ENCODE measurements at regions not wholly inside any gene's neighbourhood (a gene's known extent, or its start where the extent isn't known, plus 50 kb on each side); places are given as distances from the start of the nearest gene placed in this dataset.

- H3K9me3 Mint-ChIP-seq (ENCODE audit: unreplicated experiment), result no peaks in the 10 kb centered on the region
- no peak overlapping the region for H3K27ac Mint-ChIP-seq (ENCODE audit: unreplicated experiment)
- no peak for TF ChIP-seq CTCF (IDR thresholded peaks at IDR 0.05)
Observed at GRCh38 chr7:17492437-17492836, 194.0 kb downstream of the AHR start.

GRCh38 chr7:17493446-17493845 lies 195.0 kb downstream of the AHR start:
- H3K36me3 Mint-ChIP-seq (ENCODE audit: unreplicated experiment), result no peaks in the 10 kb centered on the region
- no peak for TF ChIP-seq CTCF (IDR thresholded peaks at IDR 0.05)
- no peak overlapping the region for H3K27ac Mint-ChIP-seq (ENCODE audit: unreplicated experiment)
- peaks cover 35% of the 10 kb centered on the region for H3K4me1 Mint-ChIP-seq (ENCODE audit: unreplicated experiment)
- H3K27me3 Mint-ChIP-seq (ENCODE audit: unreplicated experiment), result no peaks in the 10 kb centered on the region
- no peaks in the 10 kb centered on the region for H3K9me3 Mint-ChIP-seq (ENCODE audit: unreplicated experiment)
- no peak for DNase-seq (ENCODE audit: extremely low spot score, unreplicated experiment)
- H3K4me3 Mint-ChIP-seq (ENCODE audit: unreplicated experiment), result no peak overlapping the region

More at GRCh38 chr7:17492437-17492836, 194.0 kb downstream of the AHR start:
- Mint-ChIP-seq H3K4me3 (ENCODE audit: unreplicated experiment) (no peak overlapping the region), H3K27me3 (ENCODE audit: unreplicated experiment) (no peaks in the 10 kb centered on the region), H3K4me1 (ENCODE audit: unreplicated experiment) (peaks cover 29% of the 10 kb centered on the region), H3K36me3 (ENCODE audit: unreplicated experiment) (no peaks in the 10 kb centered on the region)
- DNase-seq (ENCODE audit: extremely low spot score, unreplicated experiment), result no peak

DNA sequence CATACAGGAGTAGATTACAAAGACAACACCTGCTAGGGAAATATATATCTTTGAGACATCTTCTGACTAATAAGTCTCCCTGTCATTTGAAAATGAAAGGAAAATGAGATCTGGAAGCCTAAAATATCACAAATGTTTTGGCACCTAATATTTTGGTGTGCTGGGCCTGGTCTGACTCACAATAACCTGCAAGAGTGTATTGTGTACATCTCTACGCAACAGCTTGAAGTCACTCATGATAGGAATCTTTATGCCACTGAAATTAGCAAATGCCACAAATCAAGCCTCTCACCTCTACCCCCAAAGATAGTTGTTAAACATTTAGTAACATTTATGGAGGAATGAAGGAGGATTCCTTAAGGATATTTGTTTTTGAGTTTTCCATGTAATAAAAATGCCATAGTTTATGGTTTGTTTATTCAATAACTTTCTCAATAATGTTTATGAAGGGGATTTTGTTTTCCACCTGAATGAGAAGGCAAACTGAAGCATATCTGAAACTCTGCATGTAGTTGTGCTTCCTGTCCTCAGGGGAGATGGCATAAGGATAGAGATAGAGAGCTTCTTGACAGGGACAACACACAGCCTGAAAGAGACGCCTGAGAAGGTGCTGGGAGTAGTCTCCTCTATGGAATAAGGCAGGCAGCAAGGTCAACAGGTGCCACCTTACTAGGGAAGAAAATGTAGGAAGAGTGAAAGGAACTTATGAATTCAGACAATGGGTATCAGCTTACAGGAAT lies 197.4 kb downstream of the AHR start:
- TF ChIP-seq CTCF (IDR thresholded peaks at IDR 0.05), result no peak
- Mint-ChIP-seq H3K4me3 (ENCODE audit: unreplicated experiment) (no peak overlapping the region), H3K36me3 (ENCODE audit: unreplicated experiment) (peaks cover 2% of the 10 kb centered on the region), H3K4me1 (ENCODE audit: unreplicated experiment) (peaks cover 53% of the 10 kb centered on the region), H3K9me3 (ENCODE audit: unreplicated experiment) (no peaks in the 10 kb centered on the region), H3K27ac (ENCODE audit: unreplicated experiment) (peak overlapping the region; percentile 75), H3K27me3 (ENCODE audit: unreplicated experiment) (no peaks in the 10 kb centered on the region)
- no peak for DNase-seq (ENCODE audit: extremely low spot score, unreplicated experiment)

DNA sequence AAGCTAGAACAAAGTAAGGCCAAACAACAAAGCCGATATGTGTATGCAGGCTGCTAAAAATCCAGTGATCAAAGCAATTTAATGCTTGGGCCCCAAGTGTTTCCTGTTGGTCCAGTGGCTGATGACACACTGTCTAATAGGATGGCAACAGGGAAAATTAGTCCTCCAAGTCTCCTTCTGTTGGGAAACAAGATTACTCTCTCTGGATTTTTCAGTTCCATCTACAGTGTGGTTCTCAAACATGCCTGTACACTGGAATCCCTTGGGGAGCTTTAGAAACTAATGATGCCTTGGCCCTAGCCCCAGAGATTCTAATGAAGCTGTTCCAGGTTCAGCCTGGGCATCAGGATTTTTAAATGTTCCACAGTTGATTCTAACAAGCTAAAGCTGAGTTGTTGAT lies 198.7 kb downstream of the AHR start:
- no peak for DNase-seq (ENCODE audit: extremely low spot score, unreplicated experiment)
- H3K27ac Mint-ChIP-seq (ENCODE audit: unreplicated experiment), result no peak overlapping the region

More for the DNA sequence above, 198.7 kb downstream of the AHR start:
- no peaks in the 10 kb centered on the region for H3K27me3 Mint-ChIP-seq (ENCODE audit: unreplicated experiment)
- no peak overlapping the region for H3K4me3 Mint-ChIP-seq (ENCODE audit: unreplicated experiment)
- TF ChIP-seq CTCF (IDR thresholded peaks at IDR 0.05), result no peak
- H3K9me3 Mint-ChIP-seq (ENCODE audit: unreplicated experiment), result no peaks in the 10 kb centered on the region
- H3K4me1 Mint-ChIP-seq (ENCODE audit: unreplicated experiment), result peaks cover 66% of the 10 kb centered on the region
- peaks cover 2% of the 10 kb centered on the region for H3K36me3 Mint-ChIP-seq (ENCODE audit: unreplicated experiment)
